ENCODE measurements at regions not wholly inside any gene's neighbourhood (a gene's known extent, or its start where the extent isn't known, plus 50 kb on each side); places are given as distances from the start of the nearest gene placed in this dataset.

GRCh38 chr5:14954616-14955343, 83.2 kb upstream of the ANKH start:
- TF ChIP-seq TEAD4 (IDR thresholded peaks at IDR 0.05; ENCODE audit: low read depth, low read length) (no peak), CTCF (IDR thresholded peaks at IDR 0.05; ENCODE audit: control extremely low read depth in 1 of 3, insufficient read depth in 1 of 3, low read depth in 1 of 3, low read length in 3 of 3) (no peak), KDM1A (IDR thresholded peaks at IDR 0.05; ENCODE audit: borderline replicate concordance, low read length) (no peak), POLR2A (IDR thresholded peaks at IDR 0.05; ENCODE audit: control extremely low read depth in 1 of 2, low read depth in 2 of 2, low read length in 2 of 2) (no peak), EZH2 (IDR thresholded peaks at IDR 0.05; ENCODE audit: low read depth, low read length, severe bottlenecking) (no peak), POLR2AphosphoS5 (IDR thresholded peaks at IDR 0.05; ENCODE audit: low read depth, low read length) (no peak), SIN3A (conservative IDR thresholded peaks at IDR 0.05 in 1 of 2, IDR thresholded peaks at IDR 0.05 in 1 of 2; ENCODE audit: low read depth in 1 of 2, low read length in 2 of 2) (no peak), TAF1 (IDR thresholded peaks at IDR 0.05; ENCODE audit: low read depth, low read length) (no peak), CEBPB (IDR thresholded peaks at IDR 0.05; ENCODE audit: low read depth, low read length) (no peak)

Data from H1 (cell line).